ENCODE measurements at regions not wholly inside any gene's neighbourhood (a gene's known extent, or its start where the extent isn't known, plus 50 kb on each side); places are given as distances from the start of the nearest gene placed in this dataset.

- no peaks in the 10 kb centered on the region for H3K27me3 ChIP-seq (ENCODE audit: control insufficient read depth in 2 of 2, insufficient read depth in 1 of 2, low read length in 1 of 2)
- no peak overlapping the region for H3K4me3 ChIP-seq (ENCODE audit: low read length in 2 of 2)
- H3K36me3 ChIP-seq (ENCODE audit: control insufficient read depth in 2 of 2, insufficient read depth in 2 of 2, low read length in 1 of 2): no peaks in the 10 kb centered on the region
- H3K9me3 ChIP-seq (ENCODE audit: control insufficient read depth in 2 of 2, insufficient read depth in 1 of 2, low read length in 1 of 2): no peaks in the 10 kb centered on the region
- no peak for DNase-seq (ENCODE audit: low read depth in 6 of 9, low spot score in 9 of 9)
- no peak overlapping the region for H3K27ac ChIP-seq (ENCODE audit: low read depth in 1 of 2, low read length in 1 of 2)
- no peaks in the 10 kb centered on the region for H3K4me1 ChIP-seq (ENCODE audit: control insufficient read depth in 2 of 2, insufficient read depth in 2 of 2, low read length in 2 of 2)
Measured at GRCh38 chr2:133787207-133787606, 218.9 kb upstream of the NCKAP5 start.

GRCh38 chr2:133787651-133788050 is 219.4 kb upstream of the NCKAP5 start:
- H3K27ac ChIP-seq (ENCODE audit: low read depth in 1 of 2, low read length in 1 of 2): no peak overlapping the region
- H3K4me3 ChIP-seq (ENCODE audit: low read length in 2 of 2): no peak overlapping the region
- no peak for DNase-seq (ENCODE audit: low read depth in 6 of 9, low spot score in 9 of 9)
- 95% methylated on average over 3 of the region's 3 CpGs for WGBS
- no peaks in the 10 kb centered on the region for H3K27me3 ChIP-seq (ENCODE audit: control insufficient read depth in 2 of 2, insufficient read depth in 1 of 2, low read length in 1 of 2)
- no peaks in the 10 kb centered on the region for H3K4me1 ChIP-seq (ENCODE audit: control insufficient read depth in 2 of 2, insufficient read depth in 2 of 2, low read length in 2 of 2)
- no peaks in the 10 kb centered on the region for H3K9me3 ChIP-seq (ENCODE audit: control insufficient read depth in 2 of 2, insufficient read depth in 1 of 2, low read length in 1 of 2)
- no peaks in the 10 kb centered on the region for H3K36me3 ChIP-seq (ENCODE audit: control insufficient read depth in 2 of 2, insufficient read depth in 2 of 2, low read length in 1 of 2)

- Histone ChIP-seq H3K9me3 (ENCODE audit: control insufficient read depth in 2 of 2, insufficient read depth in 1 of 2, low read length in 1 of 2) (no peaks in the 10 kb centered on the region), H3K4me3 (ENCODE audit: low read length in 2 of 2) (no peak overlapping the region), H3K4me1 (ENCODE audit: control insufficient read depth in 2 of 2, insufficient read depth in 2 of 2, low read length in 2 of 2) (no peaks in the 10 kb centered on the region), H3K27me3 (ENCODE audit: control insufficient read depth in 2 of 2, insufficient read depth in 1 of 2, low read length in 1 of 2) (no peaks in the 10 kb centered on the region), H3K27ac (ENCODE audit: low read depth in 1 of 2, low read length in 1 of 2) (no peak overlapping the region), H3K36me3 (ENCODE audit: control insufficient read depth in 2 of 2, insufficient read depth in 2 of 2, low read length in 1 of 2) (no peaks in the 10 kb centered on the region)
- DNase-seq (ENCODE audit: low read depth in 6 of 9, low spot score in 9 of 9): no peak
- 49% methylated on average over 1 of the region's 1 CpG for WGBS
Measured at GRCh38 chr2:133788386-133788785, 220.1 kb upstream of the NCKAP5 start.

GRCh38 chr2:133789743-133790142 is 221.5 kb upstream of the NCKAP5 start:
- Histone ChIP-seq H3K4me1 (ENCODE audit: control insufficient read depth in 2 of 2, insufficient read depth in 2 of 2, low read length in 2 of 2) (no peaks in the 10 kb centered on the region), H3K9me3 (ENCODE audit: control insufficient read depth in 2 of 2, insufficient read depth in 1 of 2, low read length in 1 of 2) (no peaks in the 10 kb centered on the region), H3K27ac (ENCODE audit: low read depth in 1 of 2, low read length in 1 of 2) (no peak overlapping the region), H3K36me3 (ENCODE audit: control insufficient read depth in 2 of 2, insufficient read depth in 2 of 2, low read length in 1 of 2) (no peaks in the 10 kb centered on the region), H3K27me3 (ENCODE audit: control insufficient read depth in 2 of 2, insufficient read depth in 1 of 2, low read length in 1 of 2) (no peaks in the 10 kb centered on the region), H3K4me3 (ENCODE audit: low read length in 2 of 2) (no peak overlapping the region)
- WGBS: 72% methylated on average over 4 of the region's 4 CpGs
- no peak for DNase-seq (ENCODE audit: low read depth in 6 of 9, low spot score in 9 of 9)

GRCh38 chr2:133790711-133791110 is 222.4 kb upstream of the NCKAP5 start:
- Histone ChIP-seq H3K27me3 (ENCODE audit: control insufficient read depth in 2 of 2, insufficient read depth in 1 of 2, low read length in 1 of 2) (no peaks in the 10 kb centered on the region), H3K4me3 (ENCODE audit: low read length in 2 of 2) (no peak overlapping the region), H3K27ac (ENCODE audit: low read depth in 1 of 2, low read length in 1 of 2) (no peak overlapping the region), H3K9me3 (ENCODE audit: control insufficient read depth in 2 of 2, insufficient read depth in 1 of 2, low read length in 1 of 2) (no peaks in the 10 kb centered on the region), H3K36me3 (ENCODE audit: control insufficient read depth in 2 of 2, insufficient read depth in 2 of 2, low read length in 1 of 2) (no peaks in the 10 kb centered on the region), H3K4me1 (ENCODE audit: control insufficient read depth in 2 of 2, insufficient read depth in 2 of 2, low read length in 2 of 2) (no peaks in the 10 kb centered on the region)
- DNase-seq (ENCODE audit: low read depth in 6 of 9, low spot score in 9 of 9): no peak
- 93% methylated on average over 1 of the region's 1 CpG for WGBS

GRCh38 chr2:133791191-133791590 is 222.9 kb upstream of the NCKAP5 start:
- 79% methylated on average over 6 of the region's 6 CpGs for WGBS
- H3K9me3 ChIP-seq (ENCODE audit: control insufficient read depth in 2 of 2, insufficient read depth in 1 of 2, low read length in 1 of 2): no peaks in the 10 kb centered on the region
- no peak for DNase-seq (ENCODE audit: low read depth in 6 of 9, low spot score in 9 of 9)

GRCh38 chr2:133792223-133792622 is 224.0 kb upstream of the NCKAP5 start:
- 93% methylated on average over 5 of the region's 5 CpGs for WGBS
- no peak for DNase-seq (ENCODE audit: low read depth in 6 of 9, low spot score in 9 of 9)
- Histone ChIP-seq H3K4me1 (ENCODE audit: control insufficient read depth in 2 of 2, insufficient read depth in 2 of 2, low read length in 2 of 2) (no peaks in the 10 kb centered on the region), H3K4me3 (ENCODE audit: low read length in 2 of 2) (no peak overlapping the region), H3K27me3 (ENCODE audit: control insufficient read depth in 2 of 2, insufficient read depth in 1 of 2, low read length in 1 of 2) (no peaks in the 10 kb centered on the region), H3K27ac (ENCODE audit: low read depth in 1 of 2, low read length in 1 of 2) (no peak overlapping the region), H3K36me3 (ENCODE audit: control insufficient read depth in 2 of 2, insufficient read depth in 2 of 2, low read length in 1 of 2) (no peaks in the 10 kb centered on the region), H3K9me3 (ENCODE audit: control insufficient read depth in 2 of 2, insufficient read depth in 1 of 2, low read length in 1 of 2) (no peaks in the 10 kb centered on the region)

More at GRCh38 chr2:133791191-133791590, 222.9 kb upstream of the NCKAP5 start:
- H3K4me3 ChIP-seq (ENCODE audit: low read length in 2 of 2): no peak overlapping the region
- no peak overlapping the region for H3K27ac ChIP-seq (ENCODE audit: low read depth in 1 of 2, low read length in 1 of 2)
- H3K4me1 ChIP-seq (ENCODE audit: control insufficient read depth in 2 of 2, insufficient read depth in 2 of 2, low read length in 2 of 2): no peaks in the 10 kb centered on the region
- H3K27me3 ChIP-seq (ENCODE audit: control insufficient read depth in 2 of 2, insufficient read depth in 1 of 2, low read length in 1 of 2): no peaks in the 10 kb centered on the region
- no peaks in the 10 kb centered on the region for H3K36me3 ChIP-seq (ENCODE audit: control insufficient read depth in 2 of 2, insufficient read depth in 2 of 2, low read length in 1 of 2)

GRCh38 chr2:133794114-133794513 is 225.9 kb upstream of the NCKAP5 start:
- Histone ChIP-seq H3K9me3 (ENCODE audit: control insufficient read depth in 2 of 2, insufficient read depth in 1 of 2, low read length in 1 of 2) (no peaks in the 10 kb centered on the region), H3K4me3 (ENCODE audit: low read length in 2 of 2) (no peak overlapping the region), H3K27ac (ENCODE audit: low read depth in 1 of 2, low read length in 1 of 2) (no peak overlapping the region), H3K36me3 (ENCODE audit: control insufficient read depth in 2 of 2, insufficient read depth in 2 of 2, low read length in 1 of 2) (no peaks in the 10 kb centered on the region), H3K27me3 (ENCODE audit: control insufficient read depth in 2 of 2, insufficient read depth in 1 of 2, low read length in 1 of 2) (no peaks in the 10 kb centered on the region), H3K4me1 (ENCODE audit: control insufficient read depth in 2 of 2, insufficient read depth in 2 of 2, low read length in 2 of 2) (no peaks in the 10 kb centered on the region)
- 99% methylated on average over 1 of the region's 1 CpG for WGBS
- DNase-seq (ENCODE audit: low read depth in 6 of 9, low spot score in 9 of 9): no peak

- Histone ChIP-seq H3K27me3 (ENCODE audit: control insufficient read depth in 2 of 2, insufficient read depth in 1 of 2, low read length in 1 of 2) (no peaks in the 10 kb centered on the region), H3K4me1 (ENCODE audit: control insufficient read depth in 2 of 2, insufficient read depth in 2 of 2, low read length in 2 of 2) (no peaks in the 10 kb centered on the region), H3K27ac (ENCODE audit: low read depth in 1 of 2, low read length in 1 of 2) (no peak overlapping the region), H3K4me3 (ENCODE audit: low read length in 2 of 2) (no peak overlapping the region), H3K9me3 (ENCODE audit: control insufficient read depth in 2 of 2, insufficient read depth in 1 of 2, low read length in 1 of 2) (no peaks in the 10 kb centered on the region), H3K36me3 (ENCODE audit: control insufficient read depth in 2 of 2, insufficient read depth in 2 of 2, low read length in 1 of 2) (no peaks in the 10 kb centered on the region)
- no peak for DNase-seq (ENCODE audit: low read depth in 6 of 9, low spot score in 9 of 9)
- WGBS: 97% methylated on average over 3 of the region's 3 CpGs
Measured at GRCh38 chr2:133801946-133802345, 233.7 kb upstream of the NCKAP5 start.

GRCh38 chr2:133802409-133803039 is 234.3 kb upstream of the NCKAP5 start:
- no peaks in the 10 kb centered on the region for H3K4me1 ChIP-seq (ENCODE audit: control insufficient read depth in 2 of 2, insufficient read depth in 2 of 2, low read length in 2 of 2)
- no peaks in the 10 kb centered on the region for H3K9me3 ChIP-seq (ENCODE audit: control insufficient read depth in 2 of 2, insufficient read depth in 1 of 2, low read length in 1 of 2)
- no peaks in the 10 kb centered on the region for H3K36me3 ChIP-seq (ENCODE audit: control insufficient read depth in 2 of 2, insufficient read depth in 2 of 2, low read length in 1 of 2)
- H3K4me3 ChIP-seq (ENCODE audit: low read length in 2 of 2): no peak overlapping the region
- H3K27ac ChIP-seq (ENCODE audit: low read depth in 1 of 2, low read length in 1 of 2): no peak overlapping the region
- H3K27me3 ChIP-seq (ENCODE audit: control insufficient read depth in 2 of 2, insufficient read depth in 1 of 2, low read length in 1 of 2): no peaks in the 10 kb centered on the region
- 83% methylated on average over 13 of the region's 13 CpGs for WGBS
- DNase-seq (ENCODE audit: low read depth in 6 of 9, low spot score in 9 of 9): no peak
